ENCODE measurements at regions not wholly inside any gene's neighbourhood (a gene's known extent, or its start where the extent isn't known, plus 50 kb on each side); places are given as distances from the start of the nearest gene placed in this dataset.
"Not testable (repeated sequence)": the region's sequence is repeated elsewhere in the genome, so short reads cannot be mapped to it uniquely, and the experiment has no call there.

DNA sequence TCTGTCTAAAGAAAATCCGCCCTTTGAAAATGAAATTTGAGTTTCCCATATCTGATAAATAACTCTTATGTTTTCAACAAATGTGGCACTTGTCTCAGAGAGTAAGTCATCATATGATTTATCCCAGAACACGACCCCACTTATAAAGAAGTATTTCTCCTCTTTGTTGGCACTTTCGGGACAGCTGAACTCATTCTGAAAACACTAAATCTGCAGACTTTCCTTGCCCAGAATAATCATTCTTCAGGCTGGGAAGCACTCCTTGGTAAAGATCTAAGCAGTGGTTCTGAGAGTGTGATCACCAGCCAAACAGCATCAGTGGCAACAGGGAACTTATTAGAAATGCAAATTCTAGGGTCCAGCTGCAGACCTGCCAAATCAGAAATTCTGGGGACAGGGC, 532.2 kb upstream of the API5 start:
- H3K36me3 ChIP-seq: no peaks in the 10 kb centered on the region
- no peak for TF ChIP-seq CTCF (IDR thresholded peaks at IDR 0.05)
- intact Hi-C loops (cut with DNase I; ENCODE audit: low total_unique reads): no loop called here
- no peaks in the 10 kb centered on the region for H3K4me1 ChIP-seq
- no peaks in the 10 kb centered on the region for H3K27me3 ChIP-seq
- no peak overlapping the region for H3K27ac ChIP-seq
- H3K4me3 ChIP-seq: no peak overlapping the region
- no peaks in the 10 kb centered on the region for H3K9me3 ChIP-seq
- DNase-seq: no peak

DNA sequence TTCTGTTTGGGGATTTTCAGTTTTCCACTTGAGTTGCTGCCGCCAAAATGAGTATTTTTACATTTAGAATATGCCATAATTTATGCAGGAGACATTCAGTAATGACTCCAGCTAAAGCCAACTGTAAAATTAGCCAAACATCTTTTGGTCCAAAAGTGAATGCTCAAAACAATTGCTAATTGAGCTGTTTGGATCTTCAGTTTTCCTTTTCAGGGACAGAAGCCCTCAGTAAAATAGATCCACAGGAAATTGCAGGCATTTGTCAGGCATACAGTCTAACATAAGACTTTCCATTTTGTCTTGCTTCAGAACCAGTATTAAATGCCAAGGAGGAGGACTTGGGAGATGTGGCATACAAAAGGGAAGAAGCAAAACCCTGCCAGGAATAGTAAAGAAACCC, 524.8 kb upstream of the API5 start:
- intact Hi-C loops (cut with DNase I; ENCODE audit: low total_unique reads): no loop called here
- DNase-seq: no peak
- H3K4me1 ChIP-seq: no peaks in the 10 kb centered on the region
- H3K27me3 ChIP-seq: no peaks in the 10 kb centered on the region
- no peak overlapping the region for H3K27ac ChIP-seq
- TF ChIP-seq CTCF (IDR thresholded peaks at IDR 0.05): no peak
- no peaks in the 10 kb centered on the region for H3K36me3 ChIP-seq
- no peak overlapping the region for H3K4me3 ChIP-seq
- no peaks in the 10 kb centered on the region for H3K9me3 ChIP-seq

- H3K27ac ChIP-seq; H3K4me1 ChIP-seq; H3K9me3 ChIP-seq; intact Hi-C loops (cut with DNase I; ENCODE audit: low total_unique reads); H3K4me3 ChIP-seq; H3K27me3 ChIP-seq; H3K36me3 ChIP-seq; DNase-seq: not testable (repeated sequence)
Measured at GRCh38 chr11:42795483-42795882, 516.3 kb upstream of the API5 start.

GRCh38 chr11:42800041-42800440, 511.8 kb upstream of the API5 start:
- H3K36me3 ChIP-seq: no peaks in the 10 kb centered on the region
- no peaks in the 10 kb centered on the region for H3K27me3 ChIP-seq
- no peak overlapping the region for H3K4me3 ChIP-seq
- no peak for DNase-seq
- intact Hi-C loops (cut with DNase I; ENCODE audit: low total_unique reads): no loop called here
- peaks cover 0 to 3% (median 0%) of the 10 kb centered on the region in 3 donors for H3K9me3 ChIP-seq
- no peak overlapping the region for H3K27ac ChIP-seq
- H3K4me1 ChIP-seq: no peaks in the 10 kb centered on the region
- no peak for TF ChIP-seq CTCF (IDR thresholded peaks at IDR 0.05)

- no peaks in the 10 kb centered on the region for H3K27me3 ChIP-seq
- no peaks in the 10 kb centered on the region for H3K4me1 ChIP-seq
- no peaks in the 10 kb centered on the region for H3K9me3 ChIP-seq
- no peaks in the 10 kb centered on the region for H3K36me3 ChIP-seq
- TF ChIP-seq CTCF (IDR thresholded peaks at IDR 0.05): no peak
- no peak overlapping the region for H3K4me3 ChIP-seq
- intact Hi-C loops (cut with DNase I; ENCODE audit: low total_unique reads): no loop called here
- DNase-seq: no peak
- no peak overlapping the region for H3K27ac ChIP-seq
Measured at GRCh38 chr11:42802201-42802899, 509.4 kb upstream of the API5 start.

DNA sequence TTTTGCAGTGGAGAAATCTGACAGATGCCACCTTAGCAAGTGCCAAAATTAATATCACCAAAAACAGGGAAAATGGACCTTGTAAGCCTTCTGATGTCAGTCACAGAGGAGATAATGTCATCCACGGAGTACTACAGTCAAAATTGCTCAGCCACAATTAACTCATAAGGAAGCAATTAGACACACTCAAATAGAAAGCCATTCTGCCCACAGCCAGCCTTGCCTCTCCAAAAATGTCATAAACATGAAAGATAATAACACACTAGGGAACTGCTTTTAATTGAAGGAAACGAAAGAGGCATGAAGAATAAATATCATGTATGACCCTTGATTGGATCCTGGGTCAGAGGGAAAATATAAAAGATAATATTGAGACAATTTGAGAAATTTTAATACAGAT, 505.6 kb upstream of the API5 start:
- DNase-seq: no peak
- H3K4me1 ChIP-seq: no peaks in the 10 kb centered on the region
- H3K4me3 ChIP-seq: no peak overlapping the region
- no peaks in the 10 kb centered on the region for H3K27me3 ChIP-seq
- H3K36me3 ChIP-seq: no peaks in the 10 kb centered on the region
- intact Hi-C loops (cut with DNase I; ENCODE audit: low total_unique reads): no loop called here
- TF ChIP-seq CTCF (IDR thresholded peaks at IDR 0.05): no peak
- no peaks in the 10 kb centered on the region for H3K9me3 ChIP-seq
- H3K27ac ChIP-seq: no peak overlapping the region

Measured in tibial artery (tissue), 4 donors.